Ishikawa (cell line): ENCODE measurements at regions not wholly inside any gene's neighbourhood (a gene's known extent, or its start where the extent isn't known, plus 50 kb on each side); places are given as distances from the start of the nearest gene placed in this dataset.

Source experiments
- CREB1 ChIP-seq: IDR thresholded peaks from 2 replicates; pipeline ENCODE4 v1.6.1; 2012; ENCODE audit warnings: low read depth
- EGR1 ChIP-seq: IDR thresholded peaks from 2 replicates; pipeline ENCODE4 v1.6.1; 2012
- RAD21 ChIP-seq: IDR thresholded peaks from 2 replicates; pipeline ENCODE4 v1.6.1; 2012; ENCODE audit warnings: low read depth
- TAF1 ChIP-seq: IDR thresholded peaks from 2 replicates; pipeline ENCODE4 v1.6.1; 2012; ENCODE audit warnings: low read depth, mild to moderate bottlenecking
- TCF12 ChIP-seq: IDR thresholded peaks from 2 replicates; pipeline ENCODE4 v1.6.1; 2012; ENCODE audit warnings: low read depth
- YY1 ChIP-seq: IDR thresholded peaks from 2 replicates; pipeline ENCODE4 v1.6.1; 2012; ENCODE audit warnings: low read depth
- ZBTB7A ChIP-seq: IDR thresholded peaks from 2 replicates; pipeline ENCODE4 v1.6.1; 2012; ENCODE audit warnings: low read depth
- TF ChIP-seq, protein P1 (sequence below): IDR thresholded peaks from 2 replicates; pipeline ENCODE4 v1.6.1; 2012; ENCODE audit warnings: low read depth, mild to moderate bottlenecking
- TF ChIP-seq, protein P2 (sequence below): IDR thresholded peaks from 2 replicates; pipeline ENCODE4 v1.6.1; 2012
- TF ChIP-seq, protein P3 (sequence below): IDR thresholded peaks from 2 replicates; pipeline ENCODE4 v1.6.1; 2012

DNA sequence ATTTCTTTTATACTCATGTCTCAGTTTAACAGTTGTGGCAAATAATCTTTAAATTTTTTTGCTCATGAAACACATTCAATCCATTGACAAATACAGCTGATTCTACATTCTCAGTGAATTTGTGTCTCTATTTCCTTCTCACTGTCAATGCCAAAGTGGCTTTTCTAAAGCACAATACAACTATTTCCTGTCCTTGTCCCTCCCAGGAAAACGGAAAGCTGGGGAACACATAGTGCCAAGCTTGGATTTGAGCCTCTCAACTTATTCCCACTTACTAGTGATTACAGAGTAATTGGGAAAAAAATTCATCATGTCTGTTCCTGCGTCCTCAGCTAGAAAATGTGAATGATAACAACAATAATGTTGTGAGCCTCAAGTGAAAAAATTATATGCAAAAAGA is 899.7 kb upstream of the CDH2 start:
- TF ChIP-seq YY1 (no peak), TCF12 (no peak), CREB1 (no peak), EGR1 (no peak), RAD21 (no peak), ZBTB7A (no peak), TAF1 (no peak)
- TF ChIP-seq, protein P1, sequence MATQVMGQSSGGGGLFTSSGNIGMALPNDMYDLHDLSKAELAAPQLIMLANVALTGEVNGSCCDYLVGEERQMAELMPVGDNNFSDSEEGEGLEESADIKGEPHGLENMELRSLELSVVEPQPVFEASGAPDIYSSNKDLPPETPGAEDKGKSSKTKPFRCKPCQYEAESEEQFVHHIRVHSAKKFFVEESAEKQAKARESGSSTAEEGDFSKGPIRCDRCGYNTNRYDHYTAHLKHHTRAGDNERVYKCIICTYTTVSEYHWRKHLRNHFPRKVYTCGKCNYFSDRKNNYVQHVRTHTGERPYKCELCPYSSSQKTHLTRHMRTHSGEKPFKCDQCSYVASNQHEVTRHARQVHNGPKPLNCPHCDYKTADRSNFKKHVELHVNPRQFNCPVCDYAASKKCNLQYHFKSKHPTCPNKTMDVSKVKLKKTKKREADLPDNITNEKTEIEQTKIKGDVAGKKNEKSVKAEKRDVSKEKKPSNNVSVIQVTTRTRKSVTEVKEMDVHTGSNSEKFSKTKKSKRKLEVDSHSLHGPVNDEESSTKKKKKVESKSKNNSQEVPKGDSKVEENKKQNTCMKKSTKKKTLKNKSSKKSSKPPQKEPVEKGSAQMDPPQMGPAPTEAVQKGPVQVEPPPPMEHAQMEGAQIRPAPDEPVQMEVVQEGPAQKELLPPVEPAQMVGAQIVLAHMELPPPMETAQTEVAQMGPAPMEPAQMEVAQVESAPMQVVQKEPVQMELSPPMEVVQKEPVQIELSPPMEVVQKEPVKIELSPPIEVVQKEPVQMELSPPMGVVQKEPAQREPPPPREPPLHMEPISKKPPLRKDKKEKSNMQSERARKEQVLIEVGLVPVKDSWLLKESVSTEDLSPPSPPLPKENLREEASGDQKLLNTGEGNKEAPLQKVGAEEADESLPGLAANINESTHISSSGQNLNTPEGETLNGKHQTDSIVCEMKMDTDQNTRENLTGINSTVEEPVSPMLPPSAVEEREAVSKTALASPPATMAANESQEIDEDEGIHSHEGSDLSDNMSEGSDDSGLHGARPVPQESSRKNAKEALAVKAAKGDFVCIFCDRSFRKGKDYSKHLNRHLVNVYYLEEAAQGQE: no peak
- TF ChIP-seq, protein P2, sequence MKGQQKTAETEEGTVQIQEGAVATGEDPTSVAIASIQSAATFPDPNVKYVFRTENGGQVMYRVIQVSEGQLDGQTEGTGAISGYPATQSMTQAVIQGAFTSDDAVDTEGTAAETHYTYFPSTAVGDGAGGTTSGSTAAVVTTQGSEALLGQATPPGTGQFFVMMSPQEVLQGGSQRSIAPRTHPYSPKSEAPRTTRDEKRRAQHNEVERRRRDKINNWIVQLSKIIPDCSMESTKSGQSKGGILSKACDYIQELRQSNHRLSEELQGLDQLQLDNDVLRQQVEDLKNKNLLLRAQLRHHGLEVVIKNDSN: no peak
- TF ChIP-seq, protein P3, sequence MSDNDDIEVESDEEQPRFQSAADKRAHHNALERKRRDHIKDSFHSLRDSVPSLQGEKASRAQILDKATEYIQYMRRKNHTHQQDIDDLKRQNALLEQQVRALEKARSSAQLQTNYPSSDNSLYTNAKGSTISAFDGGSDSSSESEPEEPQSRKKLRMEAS: no peak
